Endothelial cell of umbilical vein (primary cell): ENCODE measurements at regions not wholly inside any gene's neighbourhood (a gene's known extent, or its start where the extent isn't known, plus 50 kb on each side); places are given as distances from the start of the nearest gene placed in this dataset.

Experiments
- BruUV-seq: library from RNA; stranded (reverse); fragments of 400-500 nt; replicated peaks from 2 replicates; lab custom pipeline; 2021; lab: Mats Ljungman, UMichigan
- CTCF ChIA-PET: fragments of 300-600, 350-600 bp; sonication (Branson Sonifier 250); formaldehyde crosslinking; loops from one replicate; lab custom pipeline; 2021; ENCODE audit warnings: antibody characterized with exemption, inconsistent platforms; lab: Charles Lee
- POLR2A ChIA-PET: fragments of 300-600, 350-600 bp; sonication (Branson Sonifier 250); formaldehyde crosslinking; loops from one replicate; lab custom pipeline; 2021; ENCODE audit warnings: antibody characterized with exemption, inconsistent platforms; lab: Charles Lee
- DNase-seq: peaks from one replicate; pipeline ENCODE4 v3.0.0-alpha.2; 2011; ENCODE audit warnings: low read depth, low spot score
- FAIRE-seq: peaks from 2 replicates; lab custom pipeline; 2011; peaks lifted over from hg19 to GRCh38; lab: Jason Lieb, UNC
- H2AFZ ChIP-seq: 2 replicates; pipeline ENCODE4 v1.6.0; 2012; ENCODE audit warnings: low read depth, low read length, control low read depth, inconsistent platforms
- H3K27ac ChIP-seq: 2 replicates; pipeline ENCODE4 v1.5.1; 2011; ENCODE audit warnings: low read depth, mild to moderate bottlenecking, control low read depth, low read length, moderate library complexity; ENCODE audit not compliant: insufficient read depth
- H3K27me3 ChIP-seq, 2 experiments: 2 replicates each; pipeline versions ENCODE4 v1.6.0 to v1.6.1; 2011; ENCODE audit warnings: low read length in 2 of 2, mixed read lengths in 1 of 2; ENCODE audit not compliant: control insufficient read depth in 2 of 2, insufficient read depth in 2 of 2
- H3K36me3 ChIP-seq, 2 experiments: 2 replicates in 1 of 2; 3 replicates in 1 of 2; pipeline ENCODE4 v1.5.1; 2011; ENCODE audit warnings: low read length in 2 of 2, mild to moderate bottlenecking in 1 of 2, moderate library complexity in 1 of 2; ENCODE audit not compliant: control insufficient read depth in 2 of 2, insufficient read depth in 2 of 2; ENCODE audit errors: extremely low read depth in 1 of 2
- H3K4me1 ChIP-seq: 3 replicates; pipeline ENCODE4 v1.5.1; 2011; ENCODE audit warnings: mild to moderate bottlenecking, low read length; ENCODE audit not compliant: control insufficient read depth, insufficient read depth; ENCODE audit errors: extremely low read depth
- H3K4me2 ChIP-seq: 2 replicates; pipeline ENCODE4 v1.6.1; 2011; ENCODE audit warnings: low read length, control low read depth, mixed read lengths; ENCODE audit not compliant: insufficient read depth
- H3K4me3 ChIP-seq, 3 experiments: fragments of 200-600 bp in 1 of 3; sonication (generic), shearing (Covaris generic) in 1 of 3; replicated peaks in 1 of 3; 2 replicates each; pipeline ENCODE4 v1.5.1; 2011 to 2016; ENCODE audit warnings: control low read depth in 3 of 3, low read length in 3 of 3, mild to moderate bottlenecking in 2 of 3, inconsistent platforms in 1 of 3, low read depth in 1 of 3, moderate library complexity in 1 of 3; ENCODE audit not compliant: insufficient read depth in 1 of 3
- H3K79me2 ChIP-seq: 2 replicates; pipeline ENCODE4 v1.6.0; 2012; ENCODE audit warnings: low read length, inconsistent platforms; ENCODE audit not compliant: control insufficient read depth, insufficient read depth
- H3K9ac ChIP-seq: replicated peaks from 2 replicates; pipeline ENCODE3; 2011; ENCODE audit warnings: low read length, control low read depth; ENCODE audit not compliant: insufficient read depth; ENCODE audit errors: extremely low read depth
- H3K9me1 ChIP-seq: replicated peaks from 3 replicates; pipeline ENCODE4 v1.6.0; 2011; ENCODE audit warnings: mild to moderate bottlenecking, low read length; ENCODE audit not compliant: control insufficient read depth, insufficient read depth; ENCODE audit errors: extremely low read depth
- H3K9me3 ChIP-seq: replicated peaks from 2 replicates; pipeline ENCODE4 v1.5.1; 2012; ENCODE audit warnings: low read length, inconsistent platforms; ENCODE audit not compliant: control insufficient read depth, insufficient read depth
- H4K20me1 ChIP-seq: replicated peaks from 2 replicates; pipeline ENCODE3; 2011; ENCODE audit warnings: mild to moderate bottlenecking, low read length; ENCODE audit not compliant: control insufficient read depth, insufficient read depth; ENCODE audit errors: extremely low read depth
- EZH2 ChIP-seq: IDR thresholded peaks from 2 replicates; pipeline ENCODE4 v1.6.1; 2012; ENCODE audit warnings: borderline replicate concordance, low read depth, mild to moderate bottlenecking, moderate library complexity, low read length, inconsistent platforms; ENCODE audit not compliant: severe bottlenecking
- FOS ChIP-seq: IDR thresholded peaks from 2 replicates; pipeline ENCODE4 v1.6.1; 2011; ENCODE audit warnings: mild to moderate bottlenecking, low read length, moderate library complexity, borderline replicate concordance; ENCODE audit not compliant: insufficient read depth
- GATA2 ChIP-seq: IDR thresholded peaks from 2 replicates; pipeline ENCODE4 v1.7.0; 2011; ENCODE audit warnings: low read depth, mild to moderate bottlenecking, moderate library complexity, mixed read lengths, low read length; ENCODE audit not compliant: insufficient read length, insufficient read depth
- MYC ChIP-seq: IDR thresholded peaks from one replicate; pipeline ENCODE4 v1.6.1; 2011; ENCODE audit warnings: mild to moderate bottlenecking, low read depth, low read length
- POLR2A ChIP-seq: IDR thresholded peaks from 2 replicates; pipeline ENCODE4 v1.6.1; 2012; ENCODE audit warnings: low read depth, mild to moderate bottlenecking, control low read depth, low read length
- POLR2AphosphoS5 ChIP-seq: IDR thresholded peaks from 2 replicates; pipeline ENCODE4 v1.6.1; 2012; ENCODE audit warnings: low read depth, mild to moderate bottlenecking, control low read depth, low read length, moderate library complexity; ENCODE audit not compliant: insufficient read depth
- dilution Hi-C: fragments of 300-500 bp; cut with MboI; formaldehyde crosslinking; loops from one replicate; pipeline ENCODE4 v1.15.0; 2019; ENCODE audit warnings: low sequenced_read_pairs; ENCODE audit not compliant: extremely low pct_ligation_motif_present
- intact Hi-C: fragments of 100-400 bp; cut with micrococcal nuclease; formaldehyde crosslinking; loops from one replicate; pipeline ENCODE4 v1.10.0; 2022
- TF ChIP-seq, protein P1 (sequence below), 2 donors: IDR thresholded peaks; 1 replicate in 1 of 2; 2 replicates in 1 of 2; pipeline ENCODE4 v1.5.1; 2011; ENCODE audit warnings: low read length in 2 of 2, mild to moderate bottlenecking in 2 of 2, moderate library complexity in 2 of 2, control low read depth in 1 of 2, inconsistent platforms in 1 of 2, low read depth in 1 of 2; ENCODE audit not compliant: insufficient read depth in 1 of 2; ENCODE audit errors: extremely low read depth in 1 of 2
- TF ChIP-seq, protein P2 (sequence below): IDR thresholded peaks from 2 replicates; pipeline ENCODE4 v1.6.1; 2011; ENCODE audit not compliant: insufficient read depth, insufficient read length

DNA sequence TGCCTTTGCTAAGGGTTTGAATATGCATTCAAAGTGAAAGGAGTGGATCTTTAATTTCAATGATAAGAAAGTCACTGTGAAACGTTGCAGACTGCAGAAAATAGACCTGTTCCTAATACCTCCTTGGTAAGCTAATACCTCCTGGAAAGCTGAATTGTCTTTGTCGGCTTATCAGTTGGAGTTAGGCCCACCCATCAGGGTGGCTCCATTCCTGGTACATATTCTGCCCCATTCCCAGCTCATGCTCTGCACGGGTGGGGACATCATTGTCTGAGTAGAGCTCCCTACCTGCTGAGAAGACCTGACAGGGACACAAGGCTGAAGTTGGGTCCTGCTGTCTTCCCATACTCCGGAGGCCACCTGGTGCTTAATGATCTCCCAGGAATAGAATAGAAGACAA lies 203.3 kb downstream of the EN1 start:
- POLR2A ChIA-PET = no interaction called here
- TF ChIP-seq FOS (no peak), EZH2 (no peak), MYC (no peak), POLR2AphosphoS5 (no peak), POLR2A (no peak), GATA2 (no peak)
- TF ChIP-seq, protein P1, sequence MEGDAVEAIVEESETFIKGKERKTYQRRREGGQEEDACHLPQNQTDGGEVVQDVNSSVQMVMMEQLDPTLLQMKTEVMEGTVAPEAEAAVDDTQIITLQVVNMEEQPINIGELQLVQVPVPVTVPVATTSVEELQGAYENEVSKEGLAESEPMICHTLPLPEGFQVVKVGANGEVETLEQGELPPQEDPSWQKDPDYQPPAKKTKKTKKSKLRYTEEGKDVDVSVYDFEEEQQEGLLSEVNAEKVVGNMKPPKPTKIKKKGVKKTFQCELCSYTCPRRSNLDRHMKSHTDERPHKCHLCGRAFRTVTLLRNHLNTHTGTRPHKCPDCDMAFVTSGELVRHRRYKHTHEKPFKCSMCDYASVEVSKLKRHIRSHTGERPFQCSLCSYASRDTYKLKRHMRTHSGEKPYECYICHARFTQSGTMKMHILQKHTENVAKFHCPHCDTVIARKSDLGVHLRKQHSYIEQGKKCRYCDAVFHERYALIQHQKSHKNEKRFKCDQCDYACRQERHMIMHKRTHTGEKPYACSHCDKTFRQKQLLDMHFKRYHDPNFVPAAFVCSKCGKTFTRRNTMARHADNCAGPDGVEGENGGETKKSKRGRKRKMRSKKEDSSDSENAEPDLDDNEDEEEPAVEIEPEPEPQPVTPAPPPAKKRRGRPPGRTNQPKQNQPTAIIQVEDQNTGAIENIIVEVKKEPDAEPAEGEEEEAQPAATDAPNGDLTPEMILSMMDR (IDR thresholded peaks at IDR 0.05; ENCODE audit: extremely low read depth in 1 of 2, insufficient read depth in 1 of 2, low read depth in 1 of 2, low read length in 2 of 2) = no peak
- TF ChIP-seq, protein P2, sequence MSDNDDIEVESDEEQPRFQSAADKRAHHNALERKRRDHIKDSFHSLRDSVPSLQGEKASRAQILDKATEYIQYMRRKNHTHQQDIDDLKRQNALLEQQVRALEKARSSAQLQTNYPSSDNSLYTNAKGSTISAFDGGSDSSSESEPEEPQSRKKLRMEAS = no peak
- no peaks in the 10 kb centered on the region for H3K36me3 ChIP-seq
- H3K9ac ChIP-seq = no peak overlapping the region
- H4K20me1 ChIP-seq = no peaks in the 10 kb centered on the region
- no peak overlapping the region for H3K4me3 ChIP-seq
- H3K4me2 ChIP-seq = no peak overlapping the region
- BruUV-seq = no TSS peak
- no peaks in the 10 kb centered on the region for H3K4me1 ChIP-seq
- DNase-seq (no peak), FAIRE-seq (no peak)
- H3K79me2 ChIP-seq = no peaks in the 10 kb centered on the region
- intact Hi-C loops = no loop called here
- CTCF ChIA-PET = no interaction called here
- no peak overlapping the region for H2AFZ ChIP-seq
- H3K27me3 ChIP-seq = no peaks in the 10 kb centered on the region
- no peaks in the 10 kb centered on the region for H3K9me3 ChIP-seq
- H3K27ac ChIP-seq = no peak overlapping the region
- no peaks in the 10 kb centered on the region for H3K9me1 ChIP-seq
- dilution Hi-C loops = no loop called here
